HG02973 (cell line): ENCODE measurements at regions not wholly inside any gene's neighbourhood (a gene's known extent, or its start where the extent isn't known, plus 50 kb on each side); places are given as distances from the start of the nearest gene placed in this dataset.
"Not testable (repeated sequence)": the region's sequence is repeated elsewhere in the genome, so short reads cannot be mapped to it uniquely, and the experiment has no call there.

Source experiments
- ATAC-seq: cut with Tn5 transposase; IDR thresholded peaks from one replicate; pipeline ENCODE4 v1.9.1; 2021; ENCODE audit warnings: moderate library complexity; ENCODE audit not compliant: unreplicated experiment

DNA sequence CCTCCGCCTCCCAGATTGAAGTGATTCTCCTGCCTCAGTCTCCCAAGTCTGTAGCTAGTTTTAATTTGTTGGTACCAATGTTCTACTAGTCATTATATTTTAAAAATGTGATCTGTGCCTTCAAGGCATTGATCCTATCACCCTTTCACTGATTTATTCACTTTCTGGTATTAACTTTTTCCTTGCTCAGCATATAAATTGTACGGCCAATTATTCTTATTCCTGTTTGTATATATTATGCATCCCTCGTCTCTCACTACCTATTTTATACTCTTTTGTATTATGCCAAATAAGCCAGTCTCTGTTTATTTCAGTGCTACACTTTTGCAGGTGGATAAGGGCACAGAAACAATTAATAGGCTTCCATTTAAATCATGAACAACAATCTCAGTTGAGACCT lies 620.2 kb upstream of the BCHE start:
- no peak for ATAC-seq

DNA sequence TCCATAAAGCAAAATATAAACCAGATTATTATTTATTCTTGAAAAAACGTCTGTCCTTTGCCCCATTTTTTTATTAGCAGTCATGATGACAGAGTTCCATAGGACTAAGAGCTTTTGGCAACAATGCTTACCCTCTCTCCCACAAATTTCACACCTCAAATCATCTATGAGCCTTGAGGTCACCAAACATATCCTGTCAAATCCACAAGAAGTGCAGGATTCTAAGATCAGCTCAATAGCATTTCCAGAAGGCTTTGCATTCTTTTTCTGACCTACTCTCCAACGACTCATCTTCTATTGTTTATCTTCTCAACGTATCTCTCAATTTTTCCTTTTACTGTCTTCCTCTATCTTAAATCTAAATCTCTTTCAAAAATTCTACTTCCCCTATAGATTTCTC lies 619.1 kb upstream of the BCHE start:
- ATAC-seq = no peak

DNA sequence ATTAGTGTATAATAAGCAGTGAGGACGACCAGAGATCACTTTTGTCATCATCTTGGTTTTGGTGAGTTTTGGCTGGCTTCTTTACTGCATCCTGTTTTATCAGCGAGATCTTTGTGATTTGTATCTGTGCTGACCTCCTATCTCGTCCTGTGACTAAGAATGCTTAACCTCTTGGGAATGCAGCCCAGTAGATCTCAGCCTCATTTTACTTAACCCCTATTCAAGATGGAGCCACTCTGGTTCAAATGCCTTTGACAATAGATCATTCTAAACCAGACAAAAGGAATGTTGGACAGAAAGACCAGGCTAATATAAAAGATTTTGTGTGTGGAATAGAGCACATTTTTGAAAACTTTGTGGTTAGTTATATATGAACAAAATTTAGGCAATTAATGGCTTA lies 618.5 kb upstream of the BCHE start:
- no peak for ATAC-seq

DNA sequence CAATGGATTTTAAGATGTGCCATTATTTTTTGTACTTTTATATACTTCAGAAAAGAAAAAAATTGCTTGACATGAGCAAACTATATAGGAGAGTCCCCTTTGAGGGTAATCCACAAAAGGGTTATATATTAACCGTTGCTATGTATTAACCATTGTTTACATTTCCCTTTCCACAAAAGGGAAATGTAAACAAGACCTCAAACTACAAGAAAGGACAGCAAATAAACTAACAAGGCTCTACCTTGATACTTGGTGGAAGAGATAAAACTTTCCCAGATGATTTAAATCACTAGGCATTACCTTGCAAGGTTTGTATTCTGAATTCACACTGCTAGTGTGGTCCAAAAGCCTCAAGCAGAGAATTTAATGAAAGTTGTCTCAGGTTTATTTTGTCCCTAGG lies 616.3 kb upstream of the BCHE start:
- ATAC-seq = no peak

DNA sequence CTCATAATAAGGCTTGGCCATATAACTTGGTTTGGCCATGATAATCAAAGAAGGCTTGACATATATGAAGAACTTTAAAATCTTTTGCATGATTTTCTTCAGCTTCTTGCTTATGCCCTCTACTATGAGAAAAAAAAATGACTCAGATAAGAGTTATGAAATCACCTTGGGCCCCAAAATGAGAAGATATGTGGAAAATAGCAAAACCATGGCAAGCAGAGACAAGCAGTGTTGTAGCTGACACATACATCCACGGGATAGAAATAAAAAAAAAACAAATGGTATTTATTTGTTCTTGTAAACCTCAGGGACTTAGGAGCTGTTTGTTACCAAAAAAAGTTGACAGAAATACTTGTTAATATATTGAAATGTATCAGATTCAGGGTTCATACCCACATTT lies 614.8 kb upstream of the BCHE start:
- ATAC-seq = no peak

DNA sequence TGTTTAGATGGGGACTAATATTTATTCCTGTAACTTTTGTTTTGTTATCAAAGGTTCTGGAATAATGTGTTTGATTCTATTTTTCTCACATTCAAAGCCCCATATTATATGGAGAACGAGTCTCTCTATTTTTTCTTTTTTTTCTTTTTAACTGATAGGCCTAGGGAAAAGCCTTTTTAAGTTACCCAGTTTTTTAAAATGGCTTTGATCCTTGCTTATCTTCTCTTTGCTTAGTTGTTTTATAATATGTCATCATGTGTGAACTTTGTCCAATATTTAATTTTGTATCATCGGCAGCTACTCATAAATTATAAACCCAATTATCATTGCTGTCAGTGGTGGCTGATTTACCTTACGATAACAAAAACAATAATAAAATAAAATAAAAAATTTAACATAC lies 610.3 kb upstream of the BCHE start:
- ATAC-seq = no peak

DNA sequence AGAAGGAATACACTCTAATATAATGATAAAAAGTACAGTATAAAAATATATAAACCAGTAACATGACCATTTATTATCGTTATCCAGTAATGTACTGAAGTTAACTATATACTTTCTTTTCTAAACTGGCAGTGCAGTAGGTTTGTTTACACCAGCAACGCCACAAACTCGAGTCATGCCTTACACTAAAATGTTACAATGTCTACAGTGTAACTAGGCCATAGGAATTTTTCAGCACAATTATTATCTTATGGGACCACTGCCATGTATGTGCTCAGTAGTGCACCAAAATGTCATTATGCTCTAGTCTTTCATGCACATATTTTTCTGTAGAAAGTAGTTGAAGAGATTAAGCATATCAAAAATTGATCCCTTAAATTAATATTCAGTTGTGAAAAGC lies 609.8 kb upstream of the BCHE start:
- ATAC-seq = no peak

DNA sequence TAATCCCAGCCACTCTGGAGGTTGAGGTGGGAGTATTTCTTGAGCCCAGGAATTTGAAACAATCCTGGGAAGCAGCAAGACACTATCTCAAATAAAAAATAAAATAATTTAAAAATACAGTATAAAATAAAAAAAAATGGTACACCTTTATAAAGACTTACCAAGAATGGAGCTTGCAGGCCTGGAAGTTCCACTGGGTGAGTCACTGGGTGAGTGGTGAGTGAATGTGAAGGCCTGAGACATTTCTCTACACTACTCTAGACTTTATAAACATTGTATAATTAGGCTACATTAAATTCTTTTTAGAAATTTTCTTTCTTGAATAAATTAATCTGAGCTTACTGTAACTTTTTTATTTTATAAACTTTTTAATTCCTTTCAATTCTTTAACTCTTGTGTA lies 609.1 kb upstream of the BCHE start:
- no peak for ATAC-seq

DNA sequence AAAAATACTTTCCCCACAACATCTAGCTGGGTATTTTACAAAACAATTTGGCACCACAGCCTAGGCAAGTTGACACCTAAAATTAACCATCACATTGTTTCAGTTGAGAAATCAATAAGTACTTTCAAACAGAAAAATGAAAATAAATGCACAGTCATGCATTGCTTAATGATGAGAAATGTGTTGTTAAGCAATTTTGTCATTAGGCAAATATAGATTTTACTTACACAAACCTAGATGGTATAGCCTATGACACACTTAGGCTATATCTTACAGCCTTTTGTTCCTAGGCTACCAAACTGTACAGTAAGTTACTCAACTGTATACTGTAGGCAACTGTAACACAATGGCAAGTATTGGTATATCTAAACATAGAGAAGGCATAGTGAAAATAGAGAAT lies 608.6 kb upstream of the BCHE start:
- ATAC-seq = no peak

DNA sequence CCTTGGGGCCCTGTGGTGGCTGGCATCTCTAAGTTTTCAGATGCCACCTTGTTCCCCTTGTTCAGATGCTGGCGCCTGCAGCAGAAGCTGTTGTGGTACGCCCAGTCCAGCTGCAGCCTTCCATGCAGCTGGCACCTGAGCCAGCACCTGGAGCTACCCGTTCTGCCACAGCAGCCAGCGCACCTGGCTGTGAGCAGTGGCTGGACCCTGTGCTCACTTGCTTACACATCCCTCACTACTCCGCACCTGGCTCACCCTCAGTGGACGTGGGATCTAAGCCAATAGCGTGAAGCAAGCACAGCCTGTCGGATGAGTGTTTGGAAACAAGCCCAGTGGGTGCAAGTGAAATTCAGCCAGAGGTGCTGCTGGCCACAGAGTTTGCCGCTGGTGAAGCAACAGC lies 607.5 kb upstream of the BCHE start:
- no peak for ATAC-seq

DNA sequence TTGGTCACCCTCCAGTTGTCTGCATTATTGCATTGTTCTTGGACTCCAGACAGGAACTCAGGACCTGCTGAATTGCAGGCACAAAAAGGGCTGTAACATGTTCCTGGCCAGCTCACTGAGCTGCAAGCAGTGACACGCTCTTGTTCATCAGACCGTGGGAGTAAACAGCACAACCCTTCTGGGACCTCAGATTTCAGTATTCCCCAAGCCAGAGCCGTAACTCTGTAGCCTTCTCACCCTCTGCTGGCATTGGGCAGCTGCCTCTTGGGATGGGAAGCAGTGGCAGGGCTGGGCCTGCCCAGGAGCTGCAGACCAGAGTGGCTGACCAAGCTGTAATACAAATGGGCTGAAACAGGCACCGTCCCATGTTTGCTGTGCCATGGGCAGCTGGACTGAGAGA lies 607.1 kb upstream of the BCHE start:
- ATAC-seq = no peak

DNA sequence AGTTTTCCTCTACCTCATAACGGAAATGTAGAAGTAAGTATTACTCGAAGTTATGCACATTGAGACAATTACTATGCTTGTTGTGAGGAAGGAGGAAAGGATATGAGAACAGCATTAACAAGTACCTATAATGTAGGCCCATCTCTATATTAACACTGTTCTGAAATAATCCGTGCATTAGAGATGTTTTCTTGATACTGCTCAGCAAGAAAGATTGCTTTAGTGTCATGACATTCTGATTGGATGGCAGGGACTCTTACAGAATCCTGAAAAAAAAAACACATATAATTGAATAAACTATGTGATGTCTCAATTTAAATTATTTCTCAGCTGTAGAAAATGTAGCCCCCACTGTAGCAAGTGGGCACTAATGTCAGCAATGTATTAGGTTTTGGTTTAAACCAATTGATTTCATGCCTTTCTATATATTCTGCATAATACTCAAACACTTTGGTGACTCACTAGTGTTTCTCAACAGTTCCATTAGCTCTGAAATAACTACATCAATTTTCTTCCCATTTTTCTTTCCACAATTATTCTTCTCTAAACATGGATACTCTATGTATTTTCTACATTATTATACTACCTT lies 598.3 kb upstream of the BCHE start:
- no peak for ATAC-seq

DNA sequence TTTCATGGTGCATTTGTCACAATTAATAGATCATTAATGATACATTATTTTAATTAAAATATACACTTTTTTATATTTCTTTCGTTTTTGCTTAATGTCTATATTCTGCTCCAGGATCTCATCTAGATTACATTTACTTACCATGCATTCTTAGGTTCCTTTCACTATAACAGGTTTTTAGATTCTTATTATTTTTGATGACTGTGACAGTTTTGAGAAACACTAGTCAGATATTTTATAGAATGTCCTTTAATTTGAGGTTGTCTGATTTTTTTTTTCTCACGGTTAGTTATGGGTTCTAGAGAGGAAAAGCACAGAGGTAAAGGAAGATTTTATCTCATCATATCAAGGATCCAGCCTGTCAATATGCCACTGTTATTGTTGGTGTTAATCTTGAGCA lies 595.8 kb upstream of the BCHE start:
- ATAC-seq = no peak

DNA sequence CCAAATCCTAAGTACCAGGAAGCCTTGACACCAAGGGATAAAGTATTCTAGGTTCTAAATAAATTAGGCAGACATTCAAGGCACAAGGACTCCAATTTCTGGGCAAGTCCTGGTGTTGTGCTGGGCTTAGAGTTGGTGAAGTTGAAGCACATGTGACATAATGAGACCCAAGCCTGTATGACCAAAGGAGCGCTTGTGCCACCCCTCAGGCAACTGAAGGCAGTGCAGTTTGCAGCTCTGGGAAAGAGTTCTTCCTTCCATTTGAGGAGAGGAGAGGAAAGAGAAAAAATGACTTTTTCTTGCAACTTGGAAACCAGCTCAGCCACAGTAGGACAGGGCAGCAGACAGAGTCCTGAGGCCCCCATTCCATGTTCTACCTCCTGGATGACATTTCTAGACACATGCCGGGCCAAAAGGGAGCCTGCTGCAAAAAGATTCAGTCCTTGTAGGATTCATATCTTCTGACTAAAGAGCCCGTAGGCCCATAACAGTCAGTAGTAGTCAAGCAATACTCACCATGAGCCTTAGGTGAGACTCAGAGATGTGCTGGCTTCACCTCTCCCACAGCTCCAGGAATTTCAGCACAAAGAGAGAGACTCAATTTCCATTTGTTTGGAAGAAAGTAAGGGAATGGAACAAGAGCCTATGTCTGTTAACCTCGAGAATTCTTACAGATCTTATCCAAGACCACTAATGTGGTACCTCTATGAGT lies 588.8 kb upstream of the BCHE start:
- ATAC-seq = no peak

DNA sequence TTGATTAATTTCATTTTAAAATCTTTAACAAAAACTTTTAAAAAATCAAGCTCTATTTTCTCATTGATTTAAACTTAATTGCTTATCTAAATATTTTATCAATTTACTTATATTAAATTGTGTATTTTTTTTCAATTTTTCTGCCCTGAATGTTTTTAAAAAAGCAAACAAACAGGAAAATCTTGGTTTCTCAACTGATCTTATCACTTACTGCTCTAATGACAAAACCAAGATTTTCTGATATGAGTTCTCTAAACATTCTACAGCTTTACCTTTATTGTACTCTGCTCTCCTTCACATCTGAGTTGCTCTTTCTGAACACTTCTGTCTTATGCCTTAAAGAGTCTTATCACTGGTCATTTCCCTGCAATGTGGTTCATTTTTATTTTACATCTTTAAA lies 587.8 kb upstream of the BCHE start:
- no peak for ATAC-seq

DNA sequence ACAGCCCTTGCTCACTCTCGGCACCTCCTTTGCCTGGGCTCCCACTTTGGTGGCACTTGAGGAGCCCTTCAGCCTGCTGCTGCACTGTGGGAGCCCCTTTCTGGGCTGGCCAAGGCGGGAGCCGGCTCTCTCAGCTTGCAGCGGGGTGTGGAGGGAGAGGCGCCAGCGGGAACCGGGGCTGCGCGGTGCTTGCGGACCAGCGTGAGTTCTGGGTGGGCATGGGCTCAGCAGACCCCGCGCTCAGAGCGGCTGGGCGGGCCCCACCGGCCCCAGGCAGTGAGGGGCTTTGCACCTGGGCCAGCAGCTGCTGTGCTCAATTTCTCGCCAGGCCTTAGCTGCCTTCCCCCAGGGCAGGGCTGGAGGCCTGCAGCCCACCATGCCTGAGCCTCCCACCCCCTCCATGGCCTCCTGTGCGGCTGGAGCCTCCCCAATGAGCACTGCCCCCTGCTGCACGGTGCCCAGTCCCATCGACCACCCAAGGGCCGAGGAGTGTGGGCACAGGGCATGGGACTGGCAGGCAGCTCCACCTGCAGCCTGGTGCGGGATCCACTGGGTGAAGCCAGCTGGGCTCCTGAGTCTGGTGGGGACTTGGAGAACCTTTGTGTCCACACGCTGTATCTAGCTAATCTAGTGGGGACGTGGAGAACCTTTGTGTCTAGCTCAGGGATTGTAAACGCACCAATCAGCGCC lies 586.7 kb upstream of the BCHE start:
- not testable (repeated sequence) for ATAC-seq

DNA sequence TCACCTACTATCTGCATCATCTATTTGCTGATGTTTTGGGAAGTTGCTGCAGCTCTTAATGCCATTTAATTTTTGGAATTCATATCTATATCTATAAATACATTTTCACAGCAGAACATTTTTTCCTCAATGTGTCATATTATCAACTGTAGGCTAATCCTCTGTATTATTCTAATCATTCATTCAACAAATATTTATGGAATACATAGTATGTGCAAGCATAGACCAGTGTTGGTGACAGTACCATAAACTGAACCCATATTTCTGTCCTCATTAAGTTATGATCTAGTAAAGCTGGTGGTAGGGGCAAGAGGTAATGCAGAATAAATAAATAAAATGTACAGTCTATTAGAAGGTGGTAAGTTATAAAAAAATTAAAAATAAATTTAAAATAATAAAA lies 585.3 kb upstream of the BCHE start:
- ATAC-seq = no peak

DNA sequence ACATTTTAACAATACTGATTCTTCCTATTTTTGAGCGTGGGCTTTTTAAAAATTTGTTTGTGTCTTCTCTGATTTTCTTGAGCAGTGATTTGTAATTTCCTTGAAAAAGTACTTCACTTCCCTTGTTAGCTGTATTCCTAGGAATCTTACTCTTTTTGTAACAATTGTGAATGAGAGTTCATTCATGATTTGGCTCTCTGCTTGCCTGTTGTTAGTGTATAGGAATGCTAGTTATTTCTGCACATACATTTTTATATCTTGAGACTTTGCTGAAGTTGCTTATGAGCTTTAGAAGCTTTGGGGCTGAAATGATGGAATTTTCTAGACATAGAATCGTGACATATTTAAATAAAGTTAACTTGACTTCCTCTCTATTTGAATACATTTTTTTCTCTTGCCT lies 582.8 kb upstream of the BCHE start:
- no peak for ATAC-seq

DNA sequence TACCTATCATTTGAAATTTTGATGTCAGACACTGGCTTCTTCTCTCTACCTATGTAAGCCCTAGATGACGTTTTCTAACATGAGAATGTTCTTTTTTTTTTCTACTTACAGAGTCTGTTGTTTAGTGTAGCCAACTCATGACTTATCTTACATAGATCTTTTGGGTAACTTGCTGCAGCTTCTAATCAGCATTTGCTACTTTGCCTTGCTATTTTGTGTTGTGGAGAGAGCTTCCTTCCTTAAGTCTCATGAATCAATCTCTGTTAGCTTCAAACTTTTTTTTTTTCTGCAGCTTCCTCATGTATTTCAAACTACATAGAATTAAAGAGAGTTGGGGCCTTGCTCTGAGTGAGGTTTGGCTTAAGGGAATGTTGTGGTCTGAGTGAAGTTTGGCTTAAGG lies 568.7 kb upstream of the BCHE start:
- ATAC-seq = no peak

DNA sequence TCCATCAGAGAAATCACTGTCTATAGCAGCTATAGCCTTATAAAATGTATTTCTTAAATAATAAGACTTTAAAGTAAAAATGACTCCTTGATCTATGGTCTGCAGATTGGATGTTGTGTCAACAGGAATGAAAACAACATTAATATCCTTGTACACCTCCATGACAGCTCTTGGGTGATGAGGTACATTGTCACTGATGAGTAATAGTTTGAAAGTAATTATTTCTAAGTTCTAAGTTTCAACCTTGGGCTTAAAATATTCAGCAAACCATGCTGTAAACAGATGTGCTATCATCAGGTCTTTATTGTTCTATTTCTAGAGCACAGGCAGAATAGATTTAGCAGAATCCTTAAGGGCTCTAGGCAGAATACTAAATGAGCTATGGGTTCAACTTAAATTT lies 568.2 kb upstream of the BCHE start:
- ATAC-seq = no peak

DNA sequence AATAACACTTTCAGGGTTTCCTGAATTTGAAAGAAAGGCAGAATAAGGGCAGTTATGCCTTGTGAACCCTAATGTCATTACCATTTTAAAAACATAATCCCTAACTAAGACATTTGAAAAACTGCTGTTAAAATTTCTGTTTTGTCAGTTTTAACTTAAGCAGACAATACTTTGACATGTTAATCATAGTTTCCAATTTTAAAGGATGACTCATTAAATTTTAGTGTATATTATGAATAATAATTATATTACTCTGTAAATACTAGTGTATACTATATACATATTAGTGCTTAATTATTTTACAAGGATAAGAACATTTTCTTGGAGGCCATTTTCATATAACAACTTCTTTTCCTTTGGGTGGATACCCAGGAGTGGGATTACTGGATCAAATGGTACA lies 553.1 kb upstream of the BCHE start:
- no peak for ATAC-seq

DNA sequence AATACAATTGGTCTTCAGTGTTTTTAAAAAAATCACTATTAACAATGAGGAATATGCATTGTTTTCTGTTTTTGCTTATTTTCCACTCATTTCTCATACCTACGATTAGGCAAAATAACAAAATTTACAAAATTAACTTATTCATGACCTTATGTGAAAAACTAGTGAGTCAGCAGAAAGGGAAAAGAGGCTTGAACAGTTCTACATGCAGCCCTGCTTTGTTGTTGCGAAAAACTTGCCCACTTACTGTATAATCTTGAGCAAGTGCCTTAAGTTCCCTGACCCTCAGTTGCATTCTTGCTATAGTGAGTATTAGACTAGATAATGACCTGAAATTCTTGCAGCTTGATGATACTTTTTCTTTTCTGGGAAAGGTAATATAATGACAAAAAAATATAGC lies 551.1 kb upstream of the BCHE start:
- ATAC-seq = no peak
